ENCODE measurements at regions not wholly inside any gene's neighbourhood (a gene's known extent, or its start where the extent isn't known, plus 50 kb on each side); places are given as distances from the start of the nearest gene placed in this dataset.
"Not testable (repeated sequence)": the region's sequence is repeated elsewhere in the genome, so short reads cannot be mapped to it uniquely, and the experiment has no call there.

GRCh38 chr20:18876394-18876793, 62.8 kb downstream of the SCP2D1 start:
- in situ Hi-C loops (cut with HindIII; ENCODE audit: low sequenced_read_pairs); DNase-seq (ENCODE audit: low spot score): not testable (repeated sequence)

- in situ Hi-C loops (cut with HindIII; ENCODE audit: low sequenced_read_pairs) = no loop called here
- DNase-seq (ENCODE audit: low spot score) = no peak
These were observed 65.7 kb downstream of the SCP2D1 start for GRCh38 chr20:18879262-18879661.

- no peak for DNase-seq (ENCODE audit: low spot score)
- in situ Hi-C loops (cut with HindIII; ENCODE audit: low sequenced_read_pairs) = no loop called here
These were observed 73.2 kb downstream of the SCP2D1 start for GRCh38 chr20:18886756-18887155.

- DNase-seq (ENCODE audit: low spot score) = no peak
- in situ Hi-C loops (cut with HindIII; ENCODE audit: low sequenced_read_pairs) = no loop called here
These were observed 88.6 kb downstream of the SCP2D1 start for GRCh38 chr20:18901980-18902737.

- in situ Hi-C loops (cut with HindIII; ENCODE audit: low sequenced_read_pairs) = no loop called here
- no peak for DNase-seq (ENCODE audit: low spot score)
These were observed 90.6 kb downstream of the SCP2D1 start for GRCh38 chr20:18904192-18904591.

GRCh38 chr20:18904624-18905023, 91.0 kb downstream of the SCP2D1 start:
- peak; percentile 31 for DNase-seq (ENCODE audit: low spot score)
- in situ Hi-C loops (cut with HindIII; ENCODE audit: low sequenced_read_pairs) = no loop called here

- in situ Hi-C loops (cut with HindIII; ENCODE audit: low sequenced_read_pairs) = no loop called here
- DNase-seq (ENCODE audit: low spot score) = no peak
These were observed 92.5 kb downstream of the SCP2D1 start for GRCh38 chr20:18906046-18906445.

GRCh38 chr20:18907353-18907752, 93.8 kb downstream of the SCP2D1 start:
- in situ Hi-C loops (cut with HindIII; ENCODE audit: low sequenced_read_pairs) = no loop called here
- no peak for DNase-seq (ENCODE audit: low spot score)

GRCh38 chr20:18908109-18908508, 94.5 kb downstream of the SCP2D1 start:
- in situ Hi-C loops (cut with HindIII; ENCODE audit: low sequenced_read_pairs) = no loop called here
- DNase-seq (ENCODE audit: low spot score) = no peak

- in situ Hi-C loops (cut with HindIII; ENCODE audit: low sequenced_read_pairs) = no loop called here
- no peak for DNase-seq (ENCODE audit: low spot score)
These were observed 95.7 kb downstream of the SCP2D1 start for GRCh38 chr20:18909254-18909653.

- DNase-seq (ENCODE audit: low spot score) = no peak
- in situ Hi-C loops (cut with HindIII; ENCODE audit: low sequenced_read_pairs) = no loop called here
These were observed 100.1 kb downstream of the SCP2D1 start for GRCh38 chr20:18913701-18914100.

- no peak for DNase-seq (ENCODE audit: low spot score)
- in situ Hi-C loops (cut with HindIII; ENCODE audit: low sequenced_read_pairs) = no loop called here
These were observed 101.2 kb downstream of the SCP2D1 start for GRCh38 chr20:18914796-18915195.

- in situ Hi-C loops (cut with HindIII; ENCODE audit: low sequenced_read_pairs) = no loop called here
- no peak for DNase-seq (ENCODE audit: low spot score)
These were observed 103.5 kb downstream of the SCP2D1 start for GRCh38 chr20:18916886-18917750.

- no peak for DNase-seq (ENCODE audit: low spot score)
- in situ Hi-C loops (cut with HindIII; ENCODE audit: low sequenced_read_pairs) = no loop called here
These were observed 106.4 kb downstream of the SCP2D1 start for GRCh38 chr20:18919996-18920395.

- no peak for DNase-seq (ENCODE audit: low spot score)
- in situ Hi-C loops (cut with HindIII; ENCODE audit: low sequenced_read_pairs) = no loop called here
These were observed 107.7 kb downstream of the SCP2D1 start for GRCh38 chr20:18921291-18921690.

- no peak for DNase-seq (ENCODE audit: low spot score)
- in situ Hi-C loops (cut with HindIII; ENCODE audit: low sequenced_read_pairs) = no loop called here
These were observed 108.7 kb downstream of the SCP2D1 start for GRCh38 chr20:18922251-18922650.

- in situ Hi-C loops (cut with HindIII; ENCODE audit: low sequenced_read_pairs) = no loop called here
- DNase-seq (ENCODE audit: low spot score) = no peak
These were observed 109.3 kb downstream of the SCP2D1 start for GRCh38 chr20:18922898-18923297.

GRCh38 chr20:18926965-18927364, 113.4 kb downstream of the SCP2D1 start:
- in situ Hi-C loops (cut with HindIII; ENCODE audit: low sequenced_read_pairs) = no loop called here
- DNase-seq (ENCODE audit: low spot score) = no peak

GRCh38 chr20:18928626-18929025, 115.0 kb downstream of the SCP2D1 start:
- DNase-seq (ENCODE audit: low spot score) = no peak
- in situ Hi-C loops (cut with HindIII; ENCODE audit: low sequenced_read_pairs) = no loop called here

- in situ Hi-C loops (cut with HindIII; ENCODE audit: low sequenced_read_pairs) = no loop called here
- DNase-seq (ENCODE audit: low spot score) = no peak
These were observed 116.2 kb downstream of the SCP2D1 start for GRCh38 chr20:18929800-18930199.
